ENCODE measurements at regions not wholly inside any gene's neighbourhood (a gene's known extent, or its start where the extent isn't known, plus 50 kb on each side); places are given as distances from the start of the nearest gene placed in this dataset.

GRCh38 chr14:25118671-25119070, 68.7 kb upstream of the STXBP6 start:
- H3K4me3 ChIP-seq: no peak overlapping the region
- H3K27ac ChIP-seq (replicated peaks): no peak overlapping the region
- H3K27me3 ChIP-seq (ENCODE audit: low read depth): no peaks in the 10 kb centered on the region
- no peak for DNase-seq
- peaks cover 6% of the 10 kb centered on the region for H3K9me3 ChIP-seq (replicated peaks)
- TF ChIP-seq, protein P1, sequence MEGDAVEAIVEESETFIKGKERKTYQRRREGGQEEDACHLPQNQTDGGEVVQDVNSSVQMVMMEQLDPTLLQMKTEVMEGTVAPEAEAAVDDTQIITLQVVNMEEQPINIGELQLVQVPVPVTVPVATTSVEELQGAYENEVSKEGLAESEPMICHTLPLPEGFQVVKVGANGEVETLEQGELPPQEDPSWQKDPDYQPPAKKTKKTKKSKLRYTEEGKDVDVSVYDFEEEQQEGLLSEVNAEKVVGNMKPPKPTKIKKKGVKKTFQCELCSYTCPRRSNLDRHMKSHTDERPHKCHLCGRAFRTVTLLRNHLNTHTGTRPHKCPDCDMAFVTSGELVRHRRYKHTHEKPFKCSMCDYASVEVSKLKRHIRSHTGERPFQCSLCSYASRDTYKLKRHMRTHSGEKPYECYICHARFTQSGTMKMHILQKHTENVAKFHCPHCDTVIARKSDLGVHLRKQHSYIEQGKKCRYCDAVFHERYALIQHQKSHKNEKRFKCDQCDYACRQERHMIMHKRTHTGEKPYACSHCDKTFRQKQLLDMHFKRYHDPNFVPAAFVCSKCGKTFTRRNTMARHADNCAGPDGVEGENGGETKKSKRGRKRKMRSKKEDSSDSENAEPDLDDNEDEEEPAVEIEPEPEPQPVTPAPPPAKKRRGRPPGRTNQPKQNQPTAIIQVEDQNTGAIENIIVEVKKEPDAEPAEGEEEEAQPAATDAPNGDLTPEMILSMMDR (IDR thresholded peaks at IDR 0.05; ENCODE audit: borderline replicate concordance): no peak
- intact Hi-C loops (cut with micrococcal nuclease): no loop called here
- peaks cover 40% of the 10 kb centered on the region for H3K4me1 ChIP-seq
- H3K36me3 ChIP-seq: no peaks in the 10 kb centered on the region

- H3K9me3 ChIP-seq (replicated peaks): peaks cover 6% of the 10 kb centered on the region
- H3K36me3 ChIP-seq: no peaks in the 10 kb centered on the region
- no peak overlapping the region for H3K27ac ChIP-seq (replicated peaks)
- H3K4me3 ChIP-seq: no peak overlapping the region
- intact Hi-C loops (cut with micrococcal nuclease): no loop called here
- no peaks in the 10 kb centered on the region for H3K27me3 ChIP-seq (ENCODE audit: low read depth)
- DNase-seq: no peak
- peaks cover 33% of the 10 kb centered on the region for H3K4me1 ChIP-seq
- TF ChIP-seq, protein P1 (IDR thresholded peaks at IDR 0.05; ENCODE audit: borderline replicate concordance): no peak
Observed at GRCh38 chr14:25117342-25117741, 67.4 kb upstream of the STXBP6 start.

DNA sequence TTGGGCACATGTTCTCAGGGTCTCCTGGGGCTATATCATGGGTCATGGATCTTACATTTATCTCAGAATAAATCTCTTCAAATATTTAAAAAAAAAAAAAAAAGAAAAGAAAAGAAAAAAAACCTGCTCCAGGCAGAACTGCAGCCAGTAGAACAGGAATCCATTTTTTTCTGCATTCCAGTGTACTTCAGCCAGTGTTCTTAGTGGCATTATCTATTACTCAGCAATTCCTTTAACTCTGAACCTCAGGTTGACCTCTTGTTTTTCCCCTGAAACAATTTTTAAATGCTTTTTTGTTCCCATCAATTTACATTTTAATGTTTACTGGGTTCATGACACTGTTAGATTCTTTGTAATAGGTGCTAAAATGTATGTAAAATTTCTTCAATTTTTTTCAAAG, 66.7 kb upstream of the STXBP6 start:
- Histone ChIP-seq H3K27me3 (ENCODE audit: low read depth) (no peaks in the 10 kb centered on the region), H3K27ac (replicated peaks) (no peak overlapping the region), H3K4me3 (no peak overlapping the region), H3K9me3 (replicated peaks) (peaks cover 6% of the 10 kb centered on the region), H3K4me1 (peaks cover 26% of the 10 kb centered on the region), H3K36me3 (no peaks in the 10 kb centered on the region)
- TF ChIP-seq, protein P1 (IDR thresholded peaks at IDR 0.05; ENCODE audit: borderline replicate concordance): no peak
- intact Hi-C loops (cut with micrococcal nuclease): no loop called here
- DNase-seq: no peak

DNA sequence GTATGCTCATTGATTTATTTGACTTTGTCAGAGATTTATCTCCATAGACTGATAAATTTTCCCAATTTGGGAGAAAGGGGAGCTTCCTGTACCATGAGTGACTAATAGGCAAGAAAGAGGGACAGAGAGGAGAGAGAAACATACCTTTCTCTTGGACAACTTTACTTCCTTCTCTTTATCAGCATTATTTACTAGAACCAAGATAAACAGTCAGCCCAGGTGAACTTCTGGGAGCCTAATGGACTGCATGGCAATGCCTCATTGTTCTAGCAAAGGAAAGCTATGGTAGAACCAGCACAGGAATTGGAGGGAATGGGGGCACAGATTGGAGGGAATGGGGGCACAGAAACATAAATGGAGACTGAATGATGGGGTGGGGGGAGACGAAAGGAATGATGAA, 63.4 kb upstream of the STXBP6 start:
- no peaks in the 10 kb centered on the region for H3K27me3 ChIP-seq (ENCODE audit: low read depth)
- TF ChIP-seq, protein P1 (IDR thresholded peaks at IDR 0.05; ENCODE audit: borderline replicate concordance): no peak
- peaks cover 6% of the 10 kb centered on the region for H3K9me3 ChIP-seq (replicated peaks)
- DNase-seq: no peak
- H3K36me3 ChIP-seq: no peaks in the 10 kb centered on the region
- peak overlapping the region; percentile 83 for H3K27ac ChIP-seq (replicated peaks)
- H3K4me1 ChIP-seq: peaks cover 39% of the 10 kb centered on the region
- intact Hi-C loops (cut with micrococcal nuclease): no loop called here
- peak overlapping the region; percentile 58 for H3K4me3 ChIP-seq

DNA sequence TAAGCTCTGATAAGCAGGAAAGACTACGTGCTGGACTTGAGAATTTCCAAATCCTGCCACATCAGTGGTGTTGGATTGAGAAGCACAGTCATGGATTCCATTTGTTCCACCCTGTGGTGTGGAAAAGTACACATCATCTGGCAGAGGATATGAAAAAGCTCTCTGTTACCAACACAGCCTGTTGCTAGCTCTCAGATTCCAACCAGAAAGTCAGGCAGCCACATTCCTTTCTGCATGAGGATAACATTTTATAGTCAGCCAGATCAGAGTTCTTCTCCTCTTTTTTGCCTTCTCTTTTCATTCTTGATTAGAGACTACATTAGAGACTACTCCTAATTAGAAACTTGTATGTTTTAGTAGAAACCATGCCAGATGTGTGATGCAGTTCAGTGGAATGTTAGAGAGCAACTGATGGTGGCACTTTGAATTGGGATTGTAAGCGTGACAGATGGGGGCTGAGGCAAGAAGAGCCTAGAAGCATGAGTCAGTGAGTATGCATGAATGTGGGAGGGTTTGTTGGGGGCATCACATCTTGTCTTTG, 61.2 kb upstream of the STXBP6 start:
- H3K36me3 ChIP-seq: no peaks in the 10 kb centered on the region
- no peak for DNase-seq
- peak overlapping the region; percentile 58 for H3K4me3 ChIP-seq
- peaks cover 26% of the 10 kb centered on the region for H3K4me1 ChIP-seq
- intact Hi-C loops (cut with micrococcal nuclease): no loop called here
- no peaks in the 10 kb centered on the region for H3K27me3 ChIP-seq (ENCODE audit: low read depth)
- H3K27ac ChIP-seq (replicated peaks): peak overlapping the region; percentile 83
- peaks cover 6% of the 10 kb centered on the region for H3K9me3 ChIP-seq (replicated peaks)
- TF ChIP-seq, protein P1 (IDR thresholded peaks at IDR 0.05; ENCODE audit: borderline replicate concordance): no peak
